ENCODE measurements at regions not wholly inside any gene's neighbourhood (a gene's known extent, or its start where the extent isn't known, plus 50 kb on each side); places are given as distances from the start of the nearest gene placed in this dataset.

DNA sequence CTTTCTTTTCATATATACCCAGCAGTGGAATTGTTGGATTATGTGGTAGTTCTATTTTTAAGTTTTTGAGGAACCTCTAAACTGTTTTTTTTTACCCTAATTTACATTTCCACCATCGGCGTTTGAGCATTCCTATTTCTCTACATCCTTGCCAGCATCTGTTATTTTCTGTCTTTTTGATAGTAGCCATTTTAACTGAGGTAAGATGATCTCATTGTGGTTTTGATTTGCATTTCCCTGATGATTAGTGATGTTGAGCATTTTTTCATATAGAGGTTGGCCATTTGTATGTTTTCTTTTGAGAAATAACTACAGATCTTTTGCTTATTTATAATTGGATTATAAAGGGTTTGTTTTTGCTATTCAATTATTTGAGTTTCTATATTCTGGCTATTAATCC lies 71.7 kb upstream of the TNC start:
- TF ChIP-seq CTCF (conservative IDR thresholded peaks at IDR 0.05 in 1 of 2, IDR thresholded peaks at IDR 0.05 in 1 of 2; ENCODE audit: extremely low read depth in 1 of 2, insufficient read depth in 1 of 2, low read depth in 1 of 2, low read length in 2 of 2) (no peak), EZH2 (IDR thresholded peaks at IDR 0.05; ENCODE audit: borderline replicate concordance, low read length) (no peak)

All from mammary epithelial cell (primary cell).